ENCODE measurements at regions not wholly inside any gene's neighbourhood (a gene's known extent, or its start where the extent isn't known, plus 50 kb on each side); places are given as distances from the start of the nearest gene placed in this dataset.

GRCh38 chr12:84315926-84316325 is 596.7 kb downstream of the SLC6A15 start:
- Mint-ChIP-seq H3K4me1 (ENCODE audit: low read depth, unreplicated experiment) (no peaks in the 10 kb centered on the region), H3K9me3 (ENCODE audit: unreplicated experiment) (no peaks in the 10 kb centered on the region), H3K4me3 (ENCODE audit: unreplicated experiment) (no peak overlapping the region), H3K27ac (ENCODE audit: unreplicated experiment) (no peak overlapping the region), H3K36me3 (ENCODE audit: unreplicated experiment) (no peaks in the 10 kb centered on the region), H3K27me3 (ENCODE audit: unreplicated experiment) (no peaks in the 10 kb centered on the region)
- DNase-seq: no peak
- TF ChIP-seq CTCF (IDR thresholded peaks at IDR 0.05; ENCODE audit: partially characterized antibody, unreplicated experiment): no peak

DNA sequence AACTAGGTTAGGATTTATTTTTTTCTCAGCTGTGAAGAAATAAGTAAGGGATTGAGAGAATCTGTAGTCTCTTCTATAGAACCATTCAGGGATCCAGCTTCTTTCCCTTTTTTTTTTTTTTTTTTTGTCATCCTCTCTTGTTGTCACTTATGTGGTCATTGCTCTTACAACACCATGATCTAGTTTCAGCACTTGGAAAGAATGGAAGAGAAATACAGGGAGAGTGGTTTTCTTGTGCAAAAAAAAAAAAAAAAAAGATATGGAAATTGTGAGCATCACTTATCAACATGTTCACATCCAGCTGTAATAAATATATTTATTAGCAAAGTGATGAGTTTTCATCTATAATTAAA is 599.3 kb downstream of the SLC6A15 start:
- Mint-ChIP-seq H3K4me1 (ENCODE audit: low read depth, unreplicated experiment) (no peaks in the 10 kb centered on the region), H3K27me3 (ENCODE audit: unreplicated experiment) (no peaks in the 10 kb centered on the region), H3K9me3 (ENCODE audit: unreplicated experiment) (no peaks in the 10 kb centered on the region), H3K27ac (ENCODE audit: unreplicated experiment) (no peak overlapping the region), H3K36me3 (ENCODE audit: unreplicated experiment) (no peaks in the 10 kb centered on the region), H3K4me3 (ENCODE audit: unreplicated experiment) (no peak overlapping the region)
- no peak for TF ChIP-seq CTCF (IDR thresholded peaks at IDR 0.05; ENCODE audit: partially characterized antibody, unreplicated experiment)
- DNase-seq: no peak

- Mint-ChIP-seq H3K36me3 (ENCODE audit: unreplicated experiment) (no peaks in the 10 kb centered on the region), H3K9me3 (ENCODE audit: unreplicated experiment) (no peaks in the 10 kb centered on the region), H3K4me3 (ENCODE audit: unreplicated experiment) (no peak overlapping the region), H3K27ac (ENCODE audit: unreplicated experiment) (no peak overlapping the region), H3K27me3 (ENCODE audit: unreplicated experiment) (no peaks in the 10 kb centered on the region), H3K4me1 (ENCODE audit: low read depth, unreplicated experiment) (no peaks in the 10 kb centered on the region)
- no peak for TF ChIP-seq CTCF (IDR thresholded peaks at IDR 0.05; ENCODE audit: partially characterized antibody, unreplicated experiment)
- DNase-seq: no peak
Observed at GRCh38 chr12:84308211-84308610, 604.4 kb downstream of the SLC6A15 start.

GRCh38 chr12:84305144-84305543 is 607.5 kb downstream of the SLC6A15 start:
- Mint-ChIP-seq H3K27ac (ENCODE audit: unreplicated experiment) (no peak overlapping the region), H3K9me3 (ENCODE audit: unreplicated experiment) (peaks cover 2% of the 10 kb centered on the region), H3K4me1 (ENCODE audit: low read depth, unreplicated experiment) (no peaks in the 10 kb centered on the region), H3K36me3 (ENCODE audit: unreplicated experiment) (no peaks in the 10 kb centered on the region), H3K4me3 (ENCODE audit: unreplicated experiment) (no peak overlapping the region), H3K27me3 (ENCODE audit: unreplicated experiment) (no peaks in the 10 kb centered on the region)
- TF ChIP-seq CTCF (IDR thresholded peaks at IDR 0.05; ENCODE audit: partially characterized antibody, unreplicated experiment): no peak
- no peak for DNase-seq

DNA sequence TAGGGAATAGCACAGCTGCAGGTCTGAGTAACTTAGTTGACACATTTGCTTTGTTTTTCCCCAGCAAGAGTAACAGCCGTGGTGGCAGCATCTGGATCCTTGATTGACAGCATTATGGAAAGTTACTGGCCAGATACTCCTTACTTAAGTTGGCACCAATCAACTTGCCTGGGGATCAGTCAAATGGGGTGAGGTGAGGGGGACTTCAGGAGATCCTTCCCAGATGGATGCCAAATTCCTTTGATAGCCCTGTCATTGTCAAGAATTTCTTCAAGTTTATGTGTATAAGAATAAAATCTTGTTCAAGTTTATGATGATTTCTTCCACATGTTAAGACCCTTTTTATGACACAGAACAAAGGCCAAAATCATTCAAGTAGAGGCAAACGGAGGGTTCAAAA is 618.4 kb downstream of the SLC6A15 start:
- Mint-ChIP-seq H3K27ac (ENCODE audit: unreplicated experiment) (no peak overlapping the region), H3K36me3 (ENCODE audit: unreplicated experiment) (no peaks in the 10 kb centered on the region), H3K9me3 (ENCODE audit: unreplicated experiment) (no peaks in the 10 kb centered on the region), H3K4me1 (ENCODE audit: low read depth, unreplicated experiment) (no peaks in the 10 kb centered on the region), H3K4me3 (ENCODE audit: unreplicated experiment) (no peak overlapping the region), H3K27me3 (ENCODE audit: unreplicated experiment) (no peaks in the 10 kb centered on the region)
- no peak for TF ChIP-seq CTCF (IDR thresholded peaks at IDR 0.05; ENCODE audit: partially characterized antibody, unreplicated experiment)
- no peak for DNase-seq

Data from glutamatergic neuron (in vitro differentiated cells).